COLO668 (cell line): ENCODE measurements at regions not wholly inside any gene's neighbourhood (a gene's known extent, or its start where the extent isn't known, plus 50 kb on each side); places are given as distances from the start of the nearest gene placed in this dataset.
"Not testable (repeated sequence)": the region's sequence is repeated elsewhere in the genome, so short reads cannot be mapped to it uniquely, and the experiment has no call there.

Experiments
- DNase-seq: peaks from one replicate; lab custom pipeline; 2025; ENCODE audit not compliant: unreplicated experiment; lab: John Stamatoyannopoulos, UW

DNA sequence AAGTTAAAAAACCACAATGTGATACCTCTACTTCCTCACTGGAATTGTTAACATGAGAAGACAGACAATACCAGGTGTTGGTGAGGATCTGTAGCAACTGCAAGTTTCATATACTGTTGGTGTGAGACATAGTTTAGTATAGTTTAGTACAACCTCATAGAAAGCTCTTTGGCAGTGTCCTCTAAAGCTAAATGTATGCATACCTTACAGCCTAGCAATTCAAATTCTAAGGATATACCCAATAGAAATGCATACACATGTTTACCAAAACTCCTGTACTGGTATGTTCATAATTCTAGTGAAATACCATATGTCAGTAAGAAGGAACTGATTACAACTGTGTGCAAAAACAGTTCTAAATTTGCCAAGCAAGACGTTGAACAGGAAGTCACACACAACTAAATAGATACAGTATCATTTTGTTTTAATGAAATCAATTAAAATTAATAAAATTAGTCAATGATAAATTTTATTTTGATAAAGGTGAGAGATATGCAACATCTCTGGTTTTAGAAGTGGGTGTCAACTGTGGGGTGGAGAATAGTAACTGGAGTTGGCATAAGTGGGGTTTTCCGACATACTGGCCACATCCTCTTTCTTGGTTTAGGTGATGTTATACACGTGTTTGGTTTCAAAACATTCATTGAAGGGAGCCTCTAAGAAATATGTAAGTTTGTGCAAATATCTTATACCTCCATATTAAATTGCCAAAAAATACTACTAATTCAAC, 450.7 kb downstream of the PTPRC start:
- DNase-seq, result no peak

DNA sequence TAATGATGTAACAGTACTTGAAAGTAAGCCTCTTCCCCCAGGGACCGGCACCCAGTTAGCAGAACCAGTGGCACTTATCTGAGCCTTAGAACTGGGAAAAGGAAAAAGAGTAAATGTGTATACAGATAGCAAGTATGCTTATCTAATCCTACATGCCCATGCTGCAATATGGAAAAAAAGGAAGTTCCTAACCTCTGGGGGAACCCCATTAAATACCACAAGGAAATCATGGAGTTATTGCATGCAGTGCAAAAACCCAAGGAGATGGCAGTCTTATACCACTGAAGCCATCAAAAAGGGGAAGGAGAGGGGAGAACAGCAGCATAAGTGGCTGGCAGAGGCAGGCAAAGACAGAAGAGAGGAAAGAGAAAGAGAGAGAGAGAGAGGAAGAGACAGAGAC, 456.8 kb downstream of the PTPRC start:
- not testable (repeated sequence) for DNase-seq

DNA sequence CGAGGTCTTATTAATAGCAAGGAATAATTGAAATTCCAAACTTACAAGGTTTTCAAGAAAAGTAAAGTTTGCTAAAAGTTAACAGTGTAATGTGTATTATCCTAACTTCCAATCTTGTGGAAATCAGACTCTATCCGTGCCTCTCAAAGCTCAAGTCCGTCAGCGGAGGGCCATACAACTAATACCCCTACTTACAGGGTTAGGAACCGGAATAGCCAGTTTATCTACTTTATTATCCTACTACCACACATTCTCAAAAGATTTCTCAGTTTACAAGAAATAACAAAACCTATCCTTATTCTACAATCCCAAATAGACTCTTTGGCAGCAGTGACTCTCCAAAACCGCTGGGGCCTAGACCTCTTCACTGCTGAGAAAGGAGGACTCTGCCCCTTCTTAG, 457.8 kb downstream of the PTPRC start:
- no peak for DNase-seq

DNA sequence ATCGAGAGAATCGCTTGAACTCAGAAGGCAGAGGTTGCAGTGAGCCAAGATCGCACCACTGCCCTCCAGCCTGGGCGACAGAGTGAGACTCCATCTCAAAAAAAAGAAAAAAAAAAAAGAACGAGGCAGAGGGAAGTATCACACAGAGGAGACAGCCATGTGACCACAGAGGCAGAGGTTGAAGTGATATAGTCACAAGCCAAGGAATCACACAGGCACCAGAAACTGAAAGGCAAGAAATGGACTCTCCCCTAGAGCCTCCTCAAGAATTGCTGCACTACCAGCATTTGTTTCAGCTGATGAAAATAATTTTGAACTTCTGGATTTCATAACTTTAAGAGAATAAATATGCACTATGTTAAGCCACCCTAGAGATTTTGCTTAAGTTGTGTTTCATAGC, 459.6 kb downstream of the PTPRC start:
- no peak for DNase-seq

DNA sequence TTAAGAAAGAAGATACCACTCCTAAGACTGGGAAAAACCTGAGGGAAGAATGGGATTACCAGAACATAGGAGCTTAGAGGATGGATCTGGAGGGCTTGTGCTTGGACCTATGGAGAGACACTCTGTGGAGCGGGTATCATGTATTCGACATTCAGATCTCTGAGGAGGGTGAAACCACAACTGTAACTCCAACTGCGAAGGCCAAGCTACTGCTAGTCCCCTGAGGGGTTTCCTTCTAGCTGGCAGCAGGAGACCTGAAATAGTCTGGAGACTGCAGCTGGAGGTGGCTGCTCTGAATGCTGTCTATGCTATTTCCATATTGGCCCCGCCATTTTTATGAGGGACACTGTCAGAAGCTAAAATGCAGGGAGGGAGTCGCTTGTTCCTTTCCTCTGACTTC, 462.3 kb downstream of the PTPRC start:
- no peak for DNase-seq

DNA sequence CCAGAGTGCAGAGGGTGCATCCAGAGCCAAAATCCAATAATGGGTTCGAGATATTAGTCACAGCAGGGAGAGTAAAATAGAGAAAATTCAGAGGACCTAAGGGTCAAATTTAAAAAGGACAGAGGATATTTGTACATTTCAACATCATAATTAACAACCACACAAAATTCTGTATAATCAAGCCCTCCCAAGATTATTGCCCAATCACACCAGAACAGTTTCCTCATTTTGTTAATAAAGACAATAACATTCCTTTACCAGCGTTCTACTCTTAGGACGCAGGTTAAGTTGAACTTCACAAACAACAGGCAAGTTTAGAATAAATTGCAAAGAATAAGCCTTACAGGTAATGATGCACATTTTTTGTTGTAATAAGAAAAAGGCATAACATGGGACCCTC, 462.8 kb downstream of the PTPRC start:
- no peak for DNase-seq

DNA sequence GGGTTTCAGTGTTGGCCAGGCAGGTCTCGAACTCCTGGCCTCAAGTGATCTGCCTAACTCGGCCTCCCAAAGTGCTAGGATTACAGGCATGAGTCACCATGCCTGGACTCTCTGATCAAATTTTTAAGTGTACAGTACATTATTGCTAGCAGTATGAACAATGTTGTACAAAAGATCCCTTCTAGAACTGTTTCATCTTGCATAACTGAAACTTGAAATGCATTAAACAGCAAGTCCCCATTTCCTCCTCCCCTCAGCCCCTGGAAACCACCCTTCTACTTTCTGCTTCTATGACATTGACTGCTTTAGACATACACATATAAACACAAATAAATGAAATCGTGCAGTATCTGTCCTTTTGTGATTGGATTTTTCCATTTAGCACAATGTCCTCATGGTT, 463.4 kb downstream of the PTPRC start:
- DNase-seq, result no peak

DNA sequence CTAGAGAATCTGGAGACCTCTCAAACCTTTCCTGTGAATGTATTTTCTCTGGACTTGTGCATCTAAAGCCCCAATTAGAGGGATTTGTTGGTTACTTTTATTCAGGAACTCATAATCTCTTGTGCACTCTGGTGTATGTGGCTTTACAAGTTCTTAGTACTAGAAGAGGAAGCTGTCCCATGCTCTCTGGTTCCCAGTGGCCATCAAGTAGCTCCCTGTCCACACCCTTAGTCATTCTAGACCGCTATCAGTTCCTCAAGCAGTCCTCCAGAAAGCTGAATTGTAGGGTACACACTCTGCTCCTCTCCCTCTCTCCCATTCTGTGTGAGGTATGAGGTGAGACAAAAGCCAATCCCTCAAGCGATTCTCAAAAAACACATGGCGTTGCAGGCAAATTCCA, 470.3 kb downstream of the PTPRC start:
- no peak for DNase-seq

DNA sequence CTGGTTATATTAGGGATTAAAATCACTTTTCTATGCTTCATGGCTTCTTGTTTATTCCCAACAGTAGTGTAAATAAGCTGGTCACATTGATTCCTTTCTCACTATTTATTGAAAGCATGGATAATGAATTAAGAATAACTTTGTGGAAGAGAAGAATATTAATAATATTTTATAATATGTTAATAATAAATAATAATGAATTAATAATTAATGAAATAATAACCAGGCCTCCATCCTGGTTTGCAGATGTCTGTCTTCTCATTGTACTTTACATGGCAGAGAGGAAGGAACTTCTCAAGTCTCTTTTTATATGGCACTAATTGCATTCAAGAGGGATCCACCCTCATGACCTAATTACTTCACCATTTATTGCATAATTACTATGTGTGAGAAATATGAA, 473.5 kb downstream of the PTPRC start:
- no peak for DNase-seq

DNA sequence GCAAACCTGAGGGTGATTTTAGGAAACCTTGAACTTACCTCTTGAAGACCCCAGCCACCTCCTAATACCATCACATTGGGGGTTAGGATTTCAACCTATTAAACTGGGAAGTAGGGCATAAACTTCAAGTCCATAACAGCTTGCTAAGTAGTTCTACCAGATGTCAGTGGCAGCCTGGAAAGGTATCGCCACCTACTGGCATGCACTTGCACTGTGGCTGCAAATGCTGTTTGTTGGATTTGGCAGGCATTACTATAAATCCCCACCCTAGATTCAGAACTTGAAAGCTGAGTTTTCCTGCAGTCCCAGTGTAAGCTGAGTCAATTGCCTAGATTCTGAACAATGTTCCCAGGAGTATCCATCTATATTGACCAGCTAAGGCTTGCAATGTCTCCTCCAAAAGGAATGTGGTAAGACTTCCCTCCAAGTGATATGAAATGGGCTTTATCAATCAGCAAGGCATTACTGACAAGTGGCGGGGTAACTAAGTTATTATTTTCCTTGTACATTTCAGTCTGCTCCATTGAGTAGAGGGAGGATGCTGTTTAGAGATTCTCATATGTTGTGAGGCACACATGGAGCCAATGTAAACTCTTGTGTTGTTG, 474.5 kb downstream of the PTPRC start:
- peak; percentile 51 for DNase-seq

DNA sequence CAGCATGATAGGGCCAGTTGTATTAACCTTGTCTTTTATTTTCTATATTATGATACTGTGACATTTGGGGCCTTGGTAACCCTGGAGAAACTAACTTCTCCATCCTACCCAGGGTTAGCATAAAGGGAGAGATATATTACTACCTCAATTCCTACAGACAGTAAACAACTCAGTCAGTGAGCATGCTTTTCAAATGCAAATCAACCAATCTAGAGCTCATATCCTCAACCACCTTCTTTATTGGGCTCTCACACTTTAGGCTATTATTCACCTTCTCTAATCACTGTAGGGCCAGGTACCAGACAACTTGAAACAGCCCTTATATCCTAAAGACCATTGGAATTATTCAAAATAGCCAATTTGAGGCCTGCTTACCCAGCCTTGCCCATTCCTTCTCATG, 477.6 kb downstream of the PTPRC start:
- DNase-seq, result no peak

DNA sequence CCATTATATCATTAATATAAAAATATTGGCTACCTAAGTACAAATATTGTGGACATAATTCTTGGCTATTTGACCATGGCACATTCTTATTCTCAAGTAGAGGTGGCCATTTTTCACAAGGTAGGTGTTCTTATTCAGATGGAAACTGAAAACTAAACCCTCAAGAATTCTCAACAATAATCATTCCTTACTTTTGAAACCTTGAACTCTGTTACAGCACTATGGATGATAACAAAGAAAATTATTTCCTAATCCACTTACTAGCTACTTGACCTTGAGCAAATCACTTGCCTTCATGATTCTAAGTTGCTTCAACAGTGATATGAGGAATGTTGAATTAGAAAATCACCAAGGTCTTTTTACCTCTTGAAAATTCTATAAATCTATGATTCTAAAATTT, 482.2 kb downstream of the PTPRC start:
- DNase-seq, result no peak

DNA sequence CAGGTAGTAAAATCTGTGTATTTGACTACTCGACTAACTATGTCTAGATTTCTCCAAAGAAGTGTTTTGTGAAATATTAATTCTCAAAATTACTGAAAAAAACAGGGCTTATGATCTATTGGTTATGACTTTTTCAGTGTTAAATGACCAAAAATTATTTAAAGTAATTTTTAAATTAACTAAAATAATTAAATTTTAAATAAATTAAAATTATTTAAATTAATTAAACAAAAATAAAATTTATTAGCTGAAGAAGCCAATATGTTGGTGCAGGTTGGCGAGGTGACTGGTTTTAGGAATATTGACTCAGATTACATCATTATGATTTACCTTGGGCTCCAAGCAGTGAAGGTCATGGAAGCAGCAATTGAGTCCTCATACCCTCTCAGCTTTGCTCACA, 483.2 kb downstream of the PTPRC start:
- no peak for DNase-seq

DNA sequence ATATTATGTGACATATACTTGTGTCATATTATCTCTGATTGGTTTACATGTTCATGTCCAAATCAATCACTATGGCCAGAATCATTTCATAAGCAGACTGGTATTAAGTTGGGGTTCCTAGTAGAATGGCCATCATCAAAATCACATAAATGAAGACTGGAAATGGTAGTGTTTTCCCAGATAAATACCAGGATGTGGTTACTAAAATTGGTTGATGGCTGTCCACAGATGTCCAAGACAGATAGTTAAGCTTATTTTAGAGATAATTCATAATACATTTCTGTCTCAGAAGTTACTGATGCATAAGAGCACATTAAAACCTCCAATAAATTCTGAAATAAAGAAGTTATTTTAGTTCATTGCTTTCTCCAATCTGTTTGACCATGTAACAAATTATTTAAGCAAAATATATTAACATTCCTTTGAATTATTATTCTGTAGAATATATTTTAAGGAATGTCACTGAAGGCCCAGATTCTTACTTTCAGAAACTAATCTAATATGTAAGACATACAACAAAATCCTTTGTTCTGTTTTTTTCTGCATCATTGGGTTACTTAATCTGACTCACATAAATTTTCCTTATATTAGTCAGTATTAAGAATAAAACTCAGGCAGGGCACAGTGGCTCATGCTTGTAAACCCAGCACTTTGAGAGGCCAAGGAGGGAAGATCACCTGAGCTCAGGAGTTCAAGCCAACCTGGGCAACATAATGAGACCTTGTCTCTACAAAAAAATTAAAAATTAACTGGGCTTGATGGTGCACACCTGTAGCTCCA, 483.9 kb downstream of the PTPRC start:
- no peak for DNase-seq

DNA sequence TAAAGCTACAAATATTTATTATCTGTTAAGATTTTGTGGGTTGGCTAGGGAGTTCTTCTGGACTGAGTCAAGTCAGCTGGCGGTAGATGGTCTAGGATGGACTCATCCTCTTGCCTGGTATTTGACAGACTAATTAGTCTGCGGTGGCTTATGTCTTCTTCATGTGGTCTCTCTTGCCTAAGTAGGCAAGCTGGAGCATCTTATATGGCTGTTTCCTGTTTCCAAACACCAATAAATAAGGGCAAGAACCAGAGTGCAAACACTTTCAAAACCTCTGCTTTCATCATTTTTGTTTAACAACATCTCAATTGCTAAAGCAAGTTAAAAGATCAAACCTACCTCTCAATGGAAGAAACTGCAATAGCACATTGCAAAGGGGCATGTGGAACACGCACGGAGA, 484.8 kb downstream of the PTPRC start:
- DNase-seq, result no peak

DNA sequence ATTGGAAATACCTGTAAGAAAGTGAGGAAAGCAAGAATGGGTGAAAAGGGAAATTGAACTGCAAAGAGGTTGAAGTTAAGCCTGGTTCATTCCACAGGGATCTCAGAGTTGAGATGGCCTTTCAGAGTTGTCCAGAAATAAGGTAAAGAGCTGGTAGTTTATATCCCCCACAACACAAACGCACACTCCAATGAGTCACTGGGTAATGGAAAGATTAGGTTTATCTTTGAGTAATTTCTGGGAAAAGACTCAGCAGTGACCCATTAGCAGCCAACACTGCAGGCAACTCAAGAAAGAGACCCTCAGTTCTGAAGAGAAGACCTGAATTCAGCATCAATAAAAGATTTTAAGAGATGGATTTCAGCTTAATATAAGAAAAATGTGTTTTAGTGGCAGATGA, 485.5 kb downstream of the PTPRC start:
- DNase-seq, result no peak

DNA sequence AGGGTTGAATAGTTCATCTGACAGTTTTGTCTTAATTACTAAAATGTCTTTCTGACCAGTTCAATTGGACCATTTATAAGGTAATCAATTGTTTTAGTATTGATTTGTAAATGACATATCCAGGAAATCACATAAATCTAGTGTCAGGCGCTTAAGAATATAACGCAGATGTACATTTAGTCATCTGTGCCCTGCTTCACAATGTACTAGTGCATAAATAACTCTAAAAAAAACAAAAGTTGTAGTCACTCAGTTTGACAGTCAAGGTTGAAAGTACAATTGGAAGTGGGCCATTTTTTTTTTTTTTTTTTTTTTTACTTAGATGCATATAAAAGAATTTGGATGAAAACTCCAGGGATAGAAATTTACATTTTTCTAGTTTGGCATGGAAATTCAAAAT, 490.4 kb downstream of the PTPRC start:
- DNase-seq, result no peak

DNA sequence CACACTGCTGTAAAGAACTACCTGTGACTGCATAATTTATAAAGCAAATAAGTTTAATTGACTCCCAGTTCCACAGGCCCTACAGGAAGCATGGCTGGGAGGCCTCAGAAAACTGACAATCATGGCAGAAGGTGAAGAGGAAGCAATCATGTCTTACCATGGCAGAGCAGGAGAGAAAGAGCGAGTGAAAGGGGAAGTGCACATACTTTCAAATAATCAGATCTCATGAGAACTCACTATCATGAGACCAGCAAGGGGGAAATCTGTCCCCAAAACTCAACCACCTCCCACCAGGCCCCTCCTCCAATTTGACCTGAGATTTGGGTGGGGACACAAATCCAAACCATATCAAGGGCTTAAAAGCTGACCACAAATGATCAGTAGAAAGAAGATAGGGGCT, 493.2 kb downstream of the PTPRC start:
- no peak for DNase-seq

DNA sequence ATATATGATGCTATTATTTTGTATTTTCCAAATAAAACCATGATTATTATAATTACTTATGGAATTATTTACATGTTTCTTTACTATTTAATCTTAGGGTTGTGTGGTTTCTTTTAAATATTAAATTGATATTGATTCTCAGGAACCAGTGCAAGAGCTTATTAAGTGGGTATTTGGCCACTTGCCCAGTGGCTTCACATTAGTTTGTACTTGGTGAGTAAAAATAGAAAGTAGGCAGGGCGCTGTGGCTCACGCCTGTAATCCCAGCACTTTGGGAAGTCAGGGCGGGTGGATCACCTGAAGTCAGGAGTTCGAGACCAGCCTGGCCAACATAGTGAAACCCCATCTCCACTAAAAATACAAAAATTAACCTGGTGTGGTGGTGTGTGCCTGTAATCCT, 497.1 kb downstream of the PTPRC start:
- no peak for DNase-seq

DNA sequence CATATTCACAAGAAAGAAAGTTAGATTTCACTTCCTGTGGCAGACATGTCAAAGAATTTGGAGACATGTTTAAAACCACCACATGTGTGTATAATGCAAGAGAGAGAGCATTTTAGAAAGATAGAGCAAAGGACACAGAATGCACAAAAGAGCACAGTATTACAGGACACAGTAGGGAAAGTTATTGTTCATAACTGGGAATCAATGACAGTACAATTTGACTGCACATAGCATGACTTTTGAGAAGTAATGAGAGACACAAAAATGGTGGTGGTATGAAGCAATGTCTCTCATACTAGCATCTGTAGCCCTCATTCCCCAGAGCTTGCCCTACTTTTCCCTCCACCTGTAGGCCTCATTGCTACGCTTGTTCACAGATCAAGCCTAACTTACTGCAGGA, 499.2 kb downstream of the PTPRC start:
- DNase-seq, result no peak

DNA sequence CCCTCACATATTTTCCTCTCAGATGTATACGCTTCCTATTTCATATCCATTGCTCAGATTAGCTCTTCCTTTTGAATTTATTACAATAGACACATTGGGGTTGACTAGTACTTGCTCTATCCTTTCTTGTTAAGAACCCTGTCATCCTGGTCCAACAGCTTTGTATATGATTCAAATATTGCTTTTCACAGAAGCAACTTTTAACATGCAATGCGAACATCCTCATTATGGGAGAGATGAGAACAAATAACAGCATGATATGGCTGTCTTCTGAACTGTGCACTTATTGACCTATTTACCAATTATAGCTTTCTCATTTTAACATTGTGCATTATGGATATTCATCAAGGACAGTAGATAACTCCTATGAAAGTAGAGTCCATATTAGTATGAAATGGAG, 510.8 kb downstream of the PTPRC start:
- DNase-seq, result no peak

DNA sequence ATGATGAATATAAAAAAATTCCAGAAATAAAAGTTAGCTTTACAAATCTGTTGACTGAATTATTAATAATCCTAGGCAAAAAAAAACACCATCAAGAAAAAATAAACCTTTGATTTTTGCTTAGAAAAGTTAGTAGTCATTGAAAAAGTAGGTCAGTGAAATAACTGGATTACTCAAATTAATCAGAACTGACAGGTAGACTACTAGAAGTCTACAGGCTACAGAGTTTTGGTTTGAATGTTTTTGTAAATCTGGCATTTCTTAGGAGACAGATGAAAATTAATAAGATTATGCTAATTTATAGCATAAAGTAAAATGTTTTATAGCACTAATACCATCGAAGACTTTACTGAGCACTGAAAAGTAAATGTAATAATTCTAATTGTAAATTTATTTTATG, 511.9 kb downstream of the PTPRC start:
- no peak for DNase-seq
